ENCODE measurements at regions not wholly inside any gene's neighbourhood (a gene's known extent, or its start where the extent isn't known, plus 50 kb on each side); places are given as distances from the start of the nearest gene placed in this dataset.

GRCh38 chr3:30945291-30945690, 50.8 kb upstream of the GADL1 start:
- no peak for DNase-seq

- no peak for DNase-seq
Observed at GRCh38 chr3:30948426-30948825, 54.0 kb upstream of the GADL1 start.

GRCh38 chr3:30951826-30952225, 57.4 kb upstream of the GADL1 start:
- no peak for DNase-seq

- no peak for DNase-seq
Observed at GRCh38 chr3:30952786-30953185, 58.3 kb upstream of the GADL1 start.

GRCh38 chr3:30954426-30954825, 60.0 kb upstream of the GADL1 start:
- no peak for DNase-seq

- DNase-seq = no peak
Observed at GRCh38 chr3:30962084-30962483, 67.6 kb upstream of the GADL1 start.

GRCh38 chr3:30962493-30962892, 68.0 kb upstream of the GADL1 start:
- no peak for DNase-seq

GRCh38 chr3:30963223-30963722, 68.8 kb upstream of the GADL1 start:
- no peak for DNase-seq

- DNase-seq = no peak
Observed at GRCh38 chr3:30964612-30965011, 70.2 kb upstream of the GADL1 start.

- no peak for DNase-seq
Observed at GRCh38 chr3:30966896-30967295, 72.4 kb upstream of the GADL1 start.

- DNase-seq = no peak
Observed at GRCh38 chr3:30970183-30970582, 75.7 kb upstream of the GADL1 start.

- no peak for DNase-seq
Observed at GRCh38 chr3:30972449-30972848, 78.0 kb upstream of the GADL1 start.

GRCh38 chr3:30974071-30974470, 79.6 kb upstream of the GADL1 start:
- DNase-seq = no peak

- no peak for DNase-seq
Observed at GRCh38 chr3:30977592-30977991, 83.1 kb upstream of the GADL1 start.

- DNase-seq = no peak
Observed at GRCh38 chr3:30980993-30981392, 86.5 kb upstream of the GADL1 start.

- no peak for DNase-seq
Observed at GRCh38 chr3:30982416-30983075, 88.1 kb upstream of the GADL1 start.

GRCh38 chr3:30984855-30985749, 90.6 kb upstream of the GADL1 start:
- DNase-seq = no peak

- no peak for DNase-seq
Observed at GRCh38 chr3:30986551-30986950, 92.1 kb upstream of the GADL1 start.

GRCh38 chr3:30988769-30989168, 94.3 kb upstream of the GADL1 start:
- DNase-seq = no peak

GRCh38 chr3:30989276-30990030, 95.0 kb upstream of the GADL1 start:
- DNase-seq = no peak

- no peak for DNase-seq
Observed at GRCh38 chr3:30996467-30996866, 102.0 kb upstream of the GADL1 start.

- DNase-seq = no peak
Observed at GRCh38 chr3:31002730-31003129, 108.3 kb upstream of the GADL1 start.

- DNase-seq = no peak
Observed at GRCh38 chr3:31004025-31004678, 109.7 kb upstream of the GADL1 start.

Data from NK-92 treated with Interleukin-12 subunit alpha and Interleukin-12 subunit beta, amount 100 ng/mL, for 24 hours (cell line).